Breast epithelium (tissue), 4 donors: ENCODE measurements at regions not wholly inside any gene's neighbourhood (a gene's known extent, or its start where the extent isn't known, plus 50 kb on each side); places are given as distances from the start of the nearest gene placed in this dataset.
"Not testable (repeated sequence)": the region's sequence is repeated elsewhere in the genome, so short reads cannot be mapped to it uniquely, and the experiment has no call there.

Source experiments
- DNase-seq, 2 donors: peaks; one replicate each; pipeline ENCODE4 v3.0.0-alpha.2; 2019; ENCODE audit warnings: low spot score in 2 of 2
- H3K27ac ChIP-seq, 2 donors: fragments of 200-600 bp; sonication (generic) in 1 of 2; one replicate each; pipeline ENCODE4 v1.5.1; 2016 to 2019; ENCODE audit warnings: mild to moderate bottlenecking in 1 of 2
- H3K27me3 ChIP-seq, 2 donors: fragments of 200-600 bp; sonication (generic) in 1 of 2; one replicate each; pipeline versions ENCODE4 v1.5.1 to v1.6.0; 2017 to 2019; ENCODE audit warnings: control low read depth in 1 of 2, mild to moderate bottlenecking in 1 of 2
- H3K36me3 ChIP-seq: fragments of 200-600 bp; one replicate; pipeline ENCODE4 v1.5.1; 2019
- H3K4me1 ChIP-seq, 2 donors: fragments of 200-600 bp; sonication (generic); one replicate each; pipeline ENCODE4 v1.5.1; 2016 to 2019; ENCODE audit warnings: control low read depth in 1 of 2
- H3K4me3 ChIP-seq, 3 donors: fragments of 200-600 bp; sonication (generic); 1 replicate in 2 of 3; 2 replicates in 1 of 3; pipeline ENCODE4 v1.5.1; 2016 to 2019; ENCODE audit warnings: mild to moderate bottlenecking in 3 of 3, moderate library complexity in 2 of 3
- H3K9me3 ChIP-seq, 2 donors: fragments of 200-600 bp; sonication (generic) in 1 of 2; one replicate each; pipeline ENCODE4 v1.5.1; 2016 to 2019; ENCODE audit warnings: control low read depth in 1 of 2
- CTCF ChIP-seq, 3 donors: fragments of 450-650 bp; IDR thresholded peaks; one replicate each; pipeline ENCODE4 v1.5.1; 2016 to 2017; ENCODE audit warnings: antibody characterized with exemption in 3 of 3, mild to moderate bottlenecking in 3 of 3, moderate library complexity in 3 of 3
- POLR2A ChIP-seq: fragments of 450-650 bp; IDR thresholded peaks from one replicate; pipeline ENCODE4 v1.6.1; 2016; ENCODE audit warnings: antibody characterized with exemption, mild to moderate bottlenecking, moderate library complexity
- POLR2AphosphoS5 ChIP-seq, 3 donors: sonication (generic); formaldehyde crosslinking; IDR thresholded peaks; one replicate each; pipeline ENCODE4 v1.6.1; 2017; ENCODE audit warnings: antibody characterized with exemption in 3 of 3
- intact Hi-C: fragments of 100-400 bp; cut with DNase I; formaldehyde crosslinking; loops from one replicate; pipeline ENCODE4 v1.15.1; 2023; ENCODE audit warnings: low total_unique reads

GRCh38 chr1:199929556-199929955 is 98.0 kb upstream of the NR5A2 start:
- no peak for DNase-seq
- Histone ChIP-seq H3K27me3 (no peaks in the 10 kb centered on the region), H3K4me3 (no peak overlapping the region), H3K4me1 (no peaks in the 10 kb centered on the region), H3K27ac (no peak overlapping the region), H3K36me3 (no peaks in the 10 kb centered on the region), H3K9me3 (no peaks in the 10 kb centered on the region)
- intact Hi-C loops = no loop called here
- TF ChIP-seq POLR2A (no peak), POLR2AphosphoS5 (IDR thresholded peaks at IDR 0.05) (no peak), CTCF (IDR thresholded peaks at IDR 0.05) (no peak)

DNA sequence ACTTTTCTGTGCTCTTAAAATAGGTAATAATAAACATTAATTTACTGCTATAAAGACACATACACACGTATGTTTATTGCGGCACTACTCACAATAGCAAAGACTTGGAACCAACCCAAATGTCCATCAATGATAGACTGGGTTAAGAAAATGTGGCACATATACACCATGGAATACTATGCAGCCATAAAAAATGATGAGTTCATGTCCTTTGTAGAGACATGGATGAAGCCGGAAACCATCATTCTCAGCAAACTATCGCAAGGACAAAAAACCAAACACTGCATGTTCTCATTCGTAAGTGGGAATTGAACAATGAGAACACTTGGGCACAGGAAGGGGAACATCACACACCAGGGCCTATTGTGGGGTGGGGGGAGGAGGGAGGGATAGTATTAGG is 97.4 kb upstream of the NR5A2 start:
- H3K36me3 ChIP-seq, H3K4me1 ChIP-seq, DNase-seq, H3K27ac ChIP-seq, H3K9me3 ChIP-seq, intact Hi-C loops, H3K4me3 ChIP-seq, H3K27me3 ChIP-seq: not testable (repeated sequence)

DNA sequence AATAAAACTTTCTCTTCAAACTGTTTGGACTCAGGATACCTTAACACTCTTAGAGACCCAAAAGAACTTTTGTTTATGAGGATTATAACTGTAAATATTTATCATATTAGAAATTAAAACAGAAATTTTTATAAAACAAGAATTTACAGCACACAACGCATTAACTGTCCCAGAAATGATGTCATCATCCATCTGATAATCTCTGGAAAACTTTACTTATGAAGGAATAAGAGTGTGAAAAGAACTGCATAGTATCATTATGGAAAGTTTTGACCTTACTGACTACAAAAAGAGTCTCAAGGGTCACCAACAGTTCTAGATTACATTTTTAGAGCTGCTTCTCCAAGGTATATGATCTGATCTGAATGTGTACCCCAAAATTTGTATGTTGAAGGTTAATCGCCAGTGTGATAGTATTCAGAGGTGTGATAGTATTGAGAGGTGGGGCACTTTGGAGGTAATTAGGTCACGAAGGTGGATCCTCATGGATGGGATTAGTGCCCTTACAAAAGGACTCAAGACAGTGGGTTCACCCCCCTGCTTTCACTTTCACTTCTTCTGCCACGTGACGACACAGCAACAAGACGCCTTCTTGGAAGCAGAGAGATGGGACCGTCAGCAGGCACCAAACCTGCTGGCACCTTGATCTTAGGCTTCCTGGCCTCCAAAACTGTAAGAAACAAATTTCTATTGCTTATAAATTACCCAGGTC is 95.7 kb upstream of the NR5A2 start:
- H3K27me3 ChIP-seq = no peaks in the 10 kb centered on the region
- H3K27ac ChIP-seq = no peak overlapping the region
- no peaks in the 10 kb centered on the region for H3K4me1 ChIP-seq
- intact Hi-C loops = no loop called here
- H3K4me3 ChIP-seq = no peak overlapping the region
- H3K36me3 ChIP-seq = no peaks in the 10 kb centered on the region
- TF ChIP-seq POLR2AphosphoS5 (IDR thresholded peaks at IDR 0.05) = no peak
- no peak for TF ChIP-seq CTCF (IDR thresholded peaks at IDR 0.05)
- no peak for TF ChIP-seq POLR2A
- H3K9me3 ChIP-seq = no peaks in the 10 kb centered on the region
- no peak for DNase-seq

DNA sequence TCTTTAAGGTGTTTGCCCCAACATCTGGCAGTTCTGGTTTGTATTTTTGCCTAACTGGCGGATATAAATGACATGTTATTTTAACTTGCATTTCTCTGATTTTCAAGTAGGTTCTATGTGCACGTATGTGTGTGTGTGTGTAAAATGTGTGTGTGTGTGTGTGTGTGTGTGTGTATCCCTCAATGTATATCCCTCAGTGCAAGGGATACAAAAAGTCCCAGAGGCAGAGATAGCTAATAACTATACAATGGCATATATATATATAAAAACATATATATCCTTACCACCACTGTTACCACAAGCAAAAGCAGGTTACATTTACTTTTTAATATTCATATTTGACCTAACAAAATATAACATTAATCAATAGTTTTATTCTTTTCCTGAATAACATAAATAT is 95.0 kb upstream of the NR5A2 start:
- no peaks in the 10 kb centered on the region for H3K4me1 ChIP-seq
- no peak overlapping the region for H3K4me3 ChIP-seq
- TF ChIP-seq POLR2AphosphoS5 (IDR thresholded peaks at IDR 0.05) (no peak), CTCF (IDR thresholded peaks at IDR 0.05) (no peak), POLR2A (no peak)
- H3K27ac ChIP-seq = no peak overlapping the region
- intact Hi-C loops = no loop called here
- H3K27me3 ChIP-seq = no peaks in the 10 kb centered on the region
- no peaks in the 10 kb centered on the region for H3K36me3 ChIP-seq
- H3K9me3 ChIP-seq = no peaks in the 10 kb centered on the region
- DNase-seq = no peak

- Histone ChIP-seq H3K4me1 (no peaks in the 10 kb centered on the region), H3K36me3 (no peaks in the 10 kb centered on the region), H3K27me3 (no peaks in the 10 kb centered on the region), H3K4me3 (no peak overlapping the region), H3K9me3 (no peaks in the 10 kb centered on the region), H3K27ac (no peak overlapping the region)
- intact Hi-C loops = no loop called here
- DNase-seq = no peak
- TF ChIP-seq POLR2AphosphoS5 (IDR thresholded peaks at IDR 0.05) = no peak
- no peak for TF ChIP-seq POLR2A
- TF ChIP-seq CTCF (IDR thresholded peaks at IDR 0.05) = no peak
Measured at GRCh38 chr1:199936441-199936840, 91.1 kb upstream of the NR5A2 start.

DNA sequence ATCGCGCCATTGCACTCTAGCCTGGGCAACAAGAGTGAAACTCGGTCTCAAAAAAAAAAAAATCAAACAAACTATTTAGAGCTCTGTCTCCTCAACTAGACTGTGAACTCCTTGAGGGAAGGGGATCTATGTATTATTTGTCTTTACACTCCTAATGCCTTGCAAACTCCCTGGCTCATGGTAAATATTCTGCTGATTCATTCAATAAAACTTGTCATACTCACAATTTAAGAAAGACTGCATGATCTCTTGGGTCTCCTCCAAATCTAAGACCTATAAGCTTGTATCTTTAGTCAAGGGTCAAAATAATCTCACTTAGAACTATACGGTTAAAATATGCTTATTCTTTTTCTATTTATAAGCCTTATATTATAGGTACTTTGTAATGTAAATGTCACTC is 90.3 kb upstream of the NR5A2 start:
- H3K9me3 ChIP-seq = no peaks in the 10 kb centered on the region
- H3K36me3 ChIP-seq = no peaks in the 10 kb centered on the region
- H3K27ac ChIP-seq = no peak overlapping the region
- no peak for DNase-seq
- no peaks in the 10 kb centered on the region for H3K4me1 ChIP-seq
- TF ChIP-seq POLR2AphosphoS5 (IDR thresholded peaks at IDR 0.05) (no peak), CTCF (IDR thresholded peaks at IDR 0.05) (no peak)
- intact Hi-C loops = no loop called here
- H3K4me3 ChIP-seq = no peak overlapping the region
- H3K27me3 ChIP-seq = no peaks in the 10 kb centered on the region
